A204.1 (cell line): ENCODE measurements at regions not wholly inside any gene's neighbourhood (a gene's known extent, or its start where the extent isn't known, plus 50 kb on each side); places are given as distances from the start of the nearest gene placed in this dataset.

Experiments
- FAIRE-seq: peaks from 2 replicates; lab custom pipeline; 2012; peaks lifted over from hg19 to GRCh38; lab: Jason Lieb, UNC

- FAIRE-seq, result no peak
These were observed 717.9 kb upstream of the WWC1 start for GRCh38 chr5:167573370-167574127.

- FAIRE-seq, result no peak
These were observed 717.0 kb upstream of the WWC1 start for GRCh38 chr5:167574464-167574863.

- no peak for FAIRE-seq
These were observed 716.1 kb upstream of the WWC1 start for GRCh38 chr5:167575330-167575729.

- FAIRE-seq, result no peak
These were observed 715.3 kb upstream of the WWC1 start for GRCh38 chr5:167576126-167576525.

GRCh38 chr5:167576897-167577296, 714.5 kb upstream of the WWC1 start:
- FAIRE-seq, result no peak

GRCh38 chr5:167577616-167578015, 713.8 kb upstream of the WWC1 start:
- no peak for FAIRE-seq

GRCh38 chr5:167578977-167579692, 712.3 kb upstream of the WWC1 start:
- no peak for FAIRE-seq

GRCh38 chr5:167579693-167580055, 711.8 kb upstream of the WWC1 start:
- no peak for FAIRE-seq

- FAIRE-seq, result no peak
These were observed 710.8 kb upstream of the WWC1 start for GRCh38 chr5:167580608-167581007.

- peak; percentile 25 for FAIRE-seq
These were observed 709.2 kb upstream of the WWC1 start for GRCh38 chr5:167582283-167582682.

GRCh38 chr5:167582886-167583285, 708.6 kb upstream of the WWC1 start:
- FAIRE-seq, result no peak

- FAIRE-seq, result no peak
These were observed 706.3 kb upstream of the WWC1 start for GRCh38 chr5:167585184-167585583.

GRCh38 chr5:167587772-167588437, 703.5 kb upstream of the WWC1 start:
- no peak for FAIRE-seq

GRCh38 chr5:167592114-167592513, 699.3 kb upstream of the WWC1 start:
- no peak for FAIRE-seq

GRCh38 chr5:167593329-167594060, 698.0 kb upstream of the WWC1 start:
- no peak for FAIRE-seq

- no peak for FAIRE-seq
These were observed 697.4 kb upstream of the WWC1 start for GRCh38 chr5:167594061-167594435.

GRCh38 chr5:167594750-167595149, 696.7 kb upstream of the WWC1 start:
- no peak for FAIRE-seq

- FAIRE-seq, result no peak
These were observed 696.2 kb upstream of the WWC1 start for GRCh38 chr5:167595196-167595595.

- FAIRE-seq, result no peak
These were observed 693.3 kb upstream of the WWC1 start for GRCh38 chr5:167598166-167598565.

GRCh38 chr5:167602067-167602466, 689.4 kb upstream of the WWC1 start:
- FAIRE-seq, result no peak

GRCh38 chr5:167603135-167603534, 688.3 kb upstream of the WWC1 start:
- FAIRE-seq, result no peak

- FAIRE-seq, result no peak
These were observed 682.8 kb upstream of the WWC1 start for GRCh38 chr5:167608390-167609272.
